Loucy (cell line): ENCODE measurements at regions not wholly inside any gene's neighbourhood (a gene's known extent, or its start where the extent isn't known, plus 50 kb on each side); places are given as distances from the start of the nearest gene placed in this dataset.
"Not testable (repeated sequence)": the region's sequence is repeated elsewhere in the genome, so short reads cannot be mapped to it uniquely, and the experiment has no call there.

Experiments
- H2AFZ ChIP-seq: fragments of 200-600 bp; sonication (generic); 2 replicates; pipeline ENCODE4 v1.6.0; 2016; ENCODE audit warnings: antibody characterized with exemption, mild to moderate bottlenecking, low read length, moderate library complexity
- H3F3A ChIP-seq: fragments of 200-600 bp; 2 replicates; pipeline ENCODE4 v1.6.0; 2016; ENCODE audit warnings: antibody characterized with exemption, low read depth, mild to moderate bottlenecking
- H3K27me3 ChIP-seq: fragments of 200-600 bp; sonication (generic); 2 replicates; pipeline ENCODE4 v1.6.1; 2014; ENCODE audit warnings: low read length, mild to moderate bottlenecking; ENCODE audit not compliant: insufficient read depth, poor library complexity, severe bottlenecking
- H3K36me3 ChIP-seq: fragments of 200-600 bp; sonication (generic); 2 replicates; pipeline ENCODE4 v1.6.1; 2016; ENCODE audit warnings: low read length; ENCODE audit not compliant: insufficient read depth
- H3K4me1 ChIP-seq: fragments of 200-600 bp; sonication (generic); 2 replicates; pipeline ENCODE4 v1.5.1; 2014; ENCODE audit warnings: low read length, mild to moderate bottlenecking; ENCODE audit not compliant: insufficient read depth, poor library complexity, severe bottlenecking
- H3K4me2 ChIP-seq: fragments of 200-600 bp; sonication (generic); 2 replicates; pipeline ENCODE4 v1.6.0; 2014; ENCODE audit warnings: antibody characterized with exemption, low read length, low read depth, mild to moderate bottlenecking; ENCODE audit not compliant: poor library complexity, severe bottlenecking
- H3K4me3 ChIP-seq: fragments of 200-600 bp; sonication (generic); 2 replicates; pipeline ENCODE4 v1.5.1; 2014; ENCODE audit warnings: low read length, mild to moderate bottlenecking, mixed read lengths; ENCODE audit not compliant: poor library complexity, severe bottlenecking
- H3K79me2 ChIP-seq: fragments of 200-600 bp; sonication (generic); 2 replicates; pipeline ENCODE4 v1.6.1; 2014; ENCODE audit warnings: low read length; ENCODE audit not compliant: insufficient read depth
- H3K9ac ChIP-seq: fragments of 200-600 bp; sonication (generic); 2 replicates; pipeline ENCODE4 v1.6.0; 2014; ENCODE audit warnings: mild to moderate bottlenecking, low read depth, low read length, moderate library complexity; ENCODE audit not compliant: poor library complexity, severe bottlenecking
- H3K9me2 ChIP-seq: fragments of 200-600 bp; sonication (generic); replicated peaks from 2 replicates; pipeline ENCODE4 v1.6.1; 2016; ENCODE audit warnings: low read depth, low read length, mixed read lengths
- H3K9me3 ChIP-seq: fragments of 200-600 bp; sonication (generic); 2 replicates; pipeline ENCODE4 v1.6.1; 2014; ENCODE audit warnings: mild to moderate bottlenecking, antibody characterized with exemption, low read length, low read depth; ENCODE audit not compliant: insufficient read depth
- H4K20me1 ChIP-seq: fragments of 200-600 bp; sonication (generic); 2 replicates; pipeline ENCODE4 v1.6.0; 2014; ENCODE audit warnings: antibody characterized with exemption, low read length, mild to moderate bottlenecking; ENCODE audit not compliant: insufficient read depth, poor library complexity, severe bottlenecking
- CTCF ChIP-seq: fragments of 200-600 bp; sonication (generic); conservative IDR thresholded peaks from 2 replicates; pipeline ENCODE4 v1.5.1; 2014; ENCODE audit warnings: mild to moderate bottlenecking, antibody characterized with exemption, low read length
- EZH2phosphoT487 ChIP-seq: fragments of 200-600 bp; IDR thresholded peaks from 2 replicates; pipeline ENCODE4 v1.6.1; 2018; ENCODE audit warnings: antibody characterized with exemption, mild to moderate bottlenecking, moderate library complexity, borderline replicate concordance

DNA sequence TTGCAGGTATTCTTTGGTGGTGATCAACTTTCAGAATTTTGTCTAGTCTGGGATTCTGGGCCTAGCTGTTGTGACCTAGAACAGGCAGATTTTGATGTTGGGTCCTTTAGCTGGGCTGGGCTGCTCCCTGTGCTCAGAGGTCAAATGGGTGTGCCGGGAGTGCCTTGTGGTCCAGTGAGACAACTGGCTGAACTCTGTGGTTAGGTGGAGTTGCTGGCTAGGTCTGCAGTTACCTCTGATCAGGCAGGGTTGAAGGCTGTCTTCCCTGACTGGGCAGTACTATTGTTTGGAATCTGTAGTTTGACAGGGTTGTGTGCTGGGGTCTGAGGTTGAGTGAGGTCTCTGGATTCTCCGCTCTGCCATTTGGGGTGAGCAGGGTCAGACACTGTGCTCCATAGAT lies 599.3 kb downstream of the RAPGEF2 start:
- Histone ChIP-seq H3K4me2 (no peak overlapping the region), H3K36me3 (no peaks in the 10 kb centered on the region), H4K20me1 (no peaks in the 10 kb centered on the region), H2AFZ (no peak overlapping the region), H3K27me3 (no peaks in the 10 kb centered on the region), H3K9me2 (no peaks in the 10 kb centered on the region), H3F3A (no peaks in the 10 kb centered on the region), H3K9ac (no peak overlapping the region), H3K9me3 (no peaks in the 10 kb centered on the region), H3K4me1 (no peaks in the 10 kb centered on the region), H3K4me3 (no peak overlapping the region), H3K79me2 (no peaks in the 10 kb centered on the region)
- TF ChIP-seq EZH2phosphoT487: no peak
- no peak for TF ChIP-seq CTCF

DNA sequence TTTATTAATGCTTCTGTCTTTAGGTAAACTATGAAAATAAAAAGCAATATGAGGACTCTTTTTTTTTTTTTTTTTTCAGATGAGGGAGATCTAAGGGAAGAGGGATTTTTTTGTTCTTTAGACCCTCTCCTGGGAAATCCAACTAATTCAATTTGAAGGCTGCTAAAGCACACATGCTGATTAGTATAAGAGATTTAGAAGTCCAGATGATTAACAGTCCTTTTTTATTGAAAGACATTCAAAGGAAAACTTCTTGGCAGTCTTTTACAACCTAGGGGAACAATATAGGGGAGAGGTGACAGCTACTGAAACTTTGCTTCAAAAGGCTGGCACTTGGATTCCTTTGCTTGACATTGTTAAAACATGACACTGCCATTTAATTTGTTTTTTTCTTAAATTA lies 602.5 kb downstream of the RAPGEF2 start:
- no peaks in the 10 kb centered on the region for H3K9me3 ChIP-seq
- no peaks in the 10 kb centered on the region for H3K27me3 ChIP-seq
- no peaks in the 10 kb centered on the region for H3K4me1 ChIP-seq

GRCh38 chr4:159706704-159707103 lies 603.8 kb downstream of the RAPGEF2 start:
- Histone ChIP-seq H3K79me2 (no peaks in the 10 kb centered on the region), H3K4me1 (no peaks in the 10 kb centered on the region), H3K9ac (no peak overlapping the region)

More for the DNA sequence above, 602.5 kb downstream of the RAPGEF2 start:
- no peaks in the 10 kb centered on the region for H3K9me2 ChIP-seq
- no peak overlapping the region for H3K4me2 ChIP-seq
- H4K20me1 ChIP-seq: no peaks in the 10 kb centered on the region
- no peak overlapping the region for H2AFZ ChIP-seq
- TF ChIP-seq CTCF: no peak
- TF ChIP-seq EZH2phosphoT487: no peak
- H3F3A ChIP-seq: no peaks in the 10 kb centered on the region
- no peak overlapping the region for H3K9ac ChIP-seq
- no peaks in the 10 kb centered on the region for H3K36me3 ChIP-seq
- no peak overlapping the region for H3K4me3 ChIP-seq
- H3K79me2 ChIP-seq: no peaks in the 10 kb centered on the region

DNA sequence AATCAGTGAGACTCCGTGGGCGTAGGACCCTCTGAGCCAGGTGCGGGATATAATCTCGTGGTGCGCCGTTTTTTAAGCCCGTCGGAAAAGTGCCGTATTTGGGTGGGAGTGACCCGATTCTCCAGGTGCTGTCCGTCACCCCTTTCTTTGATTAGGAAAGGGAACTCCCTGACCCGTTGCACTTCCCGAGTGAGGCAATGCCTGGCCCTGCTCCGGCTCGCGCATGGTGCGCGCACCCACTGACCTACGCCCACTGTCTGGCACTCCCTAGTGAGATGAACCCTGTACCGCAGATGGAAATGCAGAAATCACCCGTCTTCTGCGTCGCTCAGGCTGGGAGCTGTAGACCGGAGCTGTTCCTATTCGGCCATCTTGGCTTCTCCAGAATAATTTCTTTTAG lies 612.3 kb downstream of the RAPGEF2 start:
- not testable (repeated sequence) for H3K9me3 ChIP-seq, H3F3A ChIP-seq, H3K36me3 ChIP-seq, H4K20me1 ChIP-seq, H3K27me3 ChIP-seq, H3K4me3 ChIP-seq, H3K9ac ChIP-seq, H3K4me1 ChIP-seq, H3K4me2 ChIP-seq, H2AFZ ChIP-seq, H3K9me2 ChIP-seq, H3K79me2 ChIP-seq

More at GRCh38 chr4:159706704-159707103, 603.8 kb downstream of the RAPGEF2 start:
- Histone ChIP-seq H3K9me2 (no peaks in the 10 kb centered on the region), H3K36me3 (no peaks in the 10 kb centered on the region), H3K9me3 (no peaks in the 10 kb centered on the region), H3K27me3 (no peaks in the 10 kb centered on the region), H3K4me2 (no peak overlapping the region), H3K4me3 (no peak overlapping the region), H2AFZ (no peak overlapping the region), H3F3A (no peaks in the 10 kb centered on the region), H4K20me1 (no peaks in the 10 kb centered on the region)
- TF ChIP-seq EZH2phosphoT487 (no peak), CTCF (no peak)
